ENCODE measurements at regions not wholly inside any gene's neighbourhood (a gene's known extent, or its start where the extent isn't known, plus 50 kb on each side); places are given as distances from the start of the nearest gene placed in this dataset.

GRCh38 chr10:60666221-60666620 lies 112.1 kb upstream of the CDK1 start:
- no peak for DNase-seq (ENCODE audit: low read depth, low spot score)

GRCh38 chr10:60664859-60665258 lies 113.4 kb upstream of the CDK1 start:
- no peak for DNase-seq (ENCODE audit: low read depth, low spot score)

DNA sequence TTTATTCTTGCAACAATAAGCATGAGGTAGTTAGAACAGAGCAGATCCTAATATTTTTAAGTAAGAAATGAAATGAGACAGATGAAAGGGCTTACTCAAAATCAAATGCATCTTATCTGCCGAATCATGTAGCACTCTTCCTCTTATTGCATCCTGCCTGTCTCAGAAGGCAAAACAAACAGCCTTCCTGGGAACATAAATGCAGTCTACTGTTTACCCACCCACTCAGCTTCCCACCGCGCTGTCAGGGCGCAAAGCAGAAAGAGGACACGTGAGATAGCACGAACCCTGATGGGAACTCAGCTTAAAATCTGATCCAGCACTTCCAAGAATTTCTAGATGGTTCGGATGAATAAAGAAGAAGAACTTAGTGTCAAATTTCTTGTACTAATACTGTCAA lies 114.4 kb upstream of the CDK1 start:
- DNase-seq (ENCODE audit: low read depth, low spot score): no peak

DNA sequence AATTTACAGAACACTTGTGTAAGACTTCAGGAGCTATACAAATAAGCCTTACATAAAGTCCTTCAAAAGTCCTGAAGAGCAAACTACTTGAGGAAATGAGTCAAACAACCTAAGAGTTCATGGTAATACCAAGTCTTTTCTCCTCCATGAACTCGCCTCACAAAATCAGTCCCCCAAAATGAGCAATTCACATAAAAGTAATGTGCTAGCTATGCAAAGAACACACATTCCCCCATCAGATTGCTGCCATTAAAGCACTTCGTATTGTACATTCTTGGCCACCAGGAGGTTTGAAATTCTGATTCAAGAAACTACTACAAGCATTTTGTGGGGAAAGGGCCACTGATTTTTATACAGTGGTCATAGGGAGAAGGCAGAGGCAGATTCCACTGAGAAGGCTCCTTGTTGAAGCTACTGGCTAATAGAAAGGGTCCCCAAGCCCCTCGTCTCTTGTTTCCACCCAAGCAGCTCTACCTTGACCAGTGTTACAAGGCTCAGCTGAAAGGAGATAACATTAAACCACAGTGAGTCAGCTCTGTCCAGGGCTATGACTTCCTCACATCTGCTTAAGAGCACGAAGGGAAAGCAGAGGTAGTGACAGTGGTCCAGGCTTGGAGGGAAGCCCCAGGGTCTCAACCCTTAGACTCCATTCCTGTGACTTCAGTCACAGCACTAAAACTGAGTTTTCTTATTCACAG lies 115.2 kb upstream of the CDK1 start:
- DNase-seq (ENCODE audit: low read depth, low spot score): no peak

GRCh38 chr10:60661637-60662036 lies 116.6 kb upstream of the CDK1 start:
- no peak for DNase-seq (ENCODE audit: low read depth, low spot score)

DNA sequence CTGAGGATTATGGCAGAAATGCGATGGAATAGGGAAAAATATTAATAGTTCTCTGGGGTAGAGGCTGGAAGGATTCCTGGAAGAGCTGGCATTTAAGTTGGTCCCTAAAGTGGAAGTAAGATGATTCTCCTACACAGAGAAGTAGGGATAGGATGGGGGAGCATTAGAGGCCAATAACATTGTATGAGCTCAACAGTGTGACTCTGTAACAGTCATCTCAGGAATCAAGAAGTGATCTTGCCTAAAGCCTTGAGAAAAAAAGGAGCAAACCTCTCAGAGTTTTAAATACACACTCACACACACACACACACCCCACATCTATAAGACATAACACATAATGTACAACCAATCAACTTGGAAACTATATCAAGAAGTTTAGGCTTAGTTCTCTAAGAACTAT lies 117.7 kb upstream of the CDK1 start:
- no peak for DNase-seq (ENCODE audit: low read depth, low spot score)

DNA sequence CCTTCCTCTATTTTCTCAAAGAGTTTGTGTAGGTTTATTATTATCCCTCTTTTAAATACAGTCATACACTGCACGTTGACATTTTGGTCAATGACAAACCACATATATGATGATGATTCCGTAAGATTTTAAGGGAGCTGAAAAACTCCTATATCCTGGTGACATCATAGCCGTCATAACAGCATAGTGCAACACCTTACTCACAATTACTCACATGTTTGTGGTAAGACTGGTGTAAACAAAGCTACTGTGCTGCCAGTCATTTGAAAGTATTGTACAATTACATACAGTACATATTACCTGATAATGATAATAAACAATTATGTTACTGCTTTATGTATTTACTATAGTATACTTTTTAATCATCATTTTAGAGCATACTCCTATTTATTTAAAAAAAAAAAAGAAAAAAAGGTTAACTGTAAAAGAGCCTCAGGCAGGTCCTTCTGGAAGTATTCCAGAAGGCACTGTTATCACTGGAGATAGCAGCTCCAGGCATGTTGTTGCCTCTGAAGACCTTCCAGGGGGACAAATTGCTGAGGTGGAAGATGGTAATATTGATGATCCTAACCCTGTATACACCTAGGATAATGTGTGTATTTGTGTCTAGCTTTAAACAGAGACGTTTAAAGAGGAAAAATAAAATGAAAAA lies 123.3 kb upstream of the CDK1 start:
- DNase-seq (ENCODE audit: low read depth, low spot score): no peak

DNA sequence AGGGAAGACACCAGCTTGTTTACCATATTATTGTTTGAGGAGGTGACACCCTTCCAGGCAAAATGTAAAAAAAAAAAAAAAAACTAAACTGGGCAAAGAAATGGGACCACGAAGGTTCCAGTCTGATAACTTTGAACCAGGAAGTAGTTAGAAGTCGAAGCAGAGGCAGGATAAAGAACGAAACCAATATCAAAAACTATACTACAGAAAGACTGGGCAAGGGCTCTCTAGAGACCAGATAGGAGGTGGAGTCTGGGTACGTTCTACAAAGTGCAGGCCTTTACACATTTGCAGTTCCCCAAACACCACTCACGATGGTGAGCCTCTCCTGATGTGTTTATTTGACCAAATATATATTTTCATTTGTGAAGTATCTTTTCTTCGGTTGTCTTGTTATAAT lies 125.7 kb upstream of the CDK1 start:
- DNase-seq (ENCODE audit: low read depth, low spot score): no peak

- DNase-seq (ENCODE audit: low read depth, low spot score): no peak
These were observed 127.9 kb upstream of the CDK1 start for GRCh38 chr10:60650378-60650800.

DNA sequence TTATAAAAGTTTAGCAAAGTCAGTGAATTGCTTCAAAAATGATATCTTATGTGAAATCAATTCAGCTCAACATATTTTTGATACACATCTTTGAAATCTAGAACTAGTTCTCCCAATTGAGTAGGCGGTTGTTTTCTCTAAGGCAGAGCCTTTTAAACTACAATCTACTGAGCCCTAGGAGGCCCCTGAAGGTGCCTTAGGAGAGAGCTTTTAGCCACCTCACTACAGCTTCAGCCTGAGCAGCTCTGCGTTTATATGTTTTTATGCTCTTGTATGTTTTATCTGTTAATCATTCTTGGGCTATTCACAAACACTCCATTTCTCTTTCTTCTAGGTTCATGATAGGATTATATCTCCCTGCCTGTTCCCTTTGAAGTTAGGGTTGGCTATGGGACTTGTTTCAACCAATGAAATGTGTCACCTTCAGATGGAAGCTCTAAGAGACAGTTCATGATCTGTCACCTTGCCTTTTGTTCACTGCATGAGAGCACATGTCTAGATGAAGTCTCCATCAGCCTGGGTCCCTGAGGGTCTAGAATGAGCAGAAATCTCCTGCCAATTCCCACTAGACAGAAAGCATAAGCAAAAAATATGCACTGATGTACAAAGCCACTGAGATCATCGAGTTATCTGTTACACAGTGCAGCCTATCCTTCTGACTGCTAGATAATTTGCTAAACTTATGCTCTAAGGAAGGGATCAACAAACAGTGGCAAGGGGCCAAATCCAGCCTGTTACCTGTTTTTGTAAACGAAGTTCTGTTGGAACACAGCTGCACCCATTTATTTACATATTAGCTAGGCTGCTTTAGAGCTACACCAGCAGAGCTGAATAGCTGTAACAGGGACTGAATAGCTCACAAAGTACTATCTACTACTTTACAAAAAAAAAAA lies 128.5 kb upstream of the CDK1 start:
- DNase-seq (ENCODE audit: low read depth, low spot score): no peak

- no peak for DNase-seq (ENCODE audit: low read depth, low spot score)
These were observed 129.5 kb upstream of the CDK1 start for GRCh38 chr10:60648761-60649160.

DNA sequence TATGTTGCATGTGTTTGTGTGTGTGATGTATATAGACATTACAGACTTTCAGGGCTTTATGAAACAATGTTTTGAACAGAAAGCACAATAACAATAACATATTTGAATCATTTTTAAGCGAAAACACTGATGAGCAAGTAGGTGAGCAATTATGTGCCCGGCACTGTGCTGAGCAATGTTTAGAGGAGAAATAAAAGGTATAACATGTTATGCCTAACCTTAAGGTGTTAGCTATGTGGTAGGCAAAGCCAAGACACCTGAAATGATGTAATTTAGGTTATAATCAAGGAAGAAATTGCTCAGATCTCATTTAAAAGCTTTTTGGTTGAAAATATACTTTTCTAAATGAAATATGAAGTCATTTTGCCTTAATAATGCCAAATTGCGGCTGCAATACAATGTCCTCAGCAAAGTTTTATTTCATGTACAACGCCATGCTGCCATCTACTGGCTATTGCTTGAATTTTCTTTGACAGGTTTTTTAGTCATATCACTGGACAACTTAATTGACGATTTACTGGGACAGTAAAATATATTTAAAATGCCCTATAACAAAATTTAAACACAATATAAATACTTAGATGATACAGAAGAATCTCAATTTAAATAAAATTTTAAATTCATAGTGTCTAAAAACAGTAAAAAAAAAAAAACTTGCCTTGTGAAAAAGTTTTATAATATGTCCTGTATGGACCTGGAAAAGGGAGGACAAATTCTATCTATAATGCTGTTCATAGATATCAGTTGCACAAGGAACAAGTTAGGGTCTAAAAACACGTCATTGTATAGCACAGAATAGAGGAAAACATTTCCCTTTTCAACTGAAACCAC lies 131.1 kb upstream of the CDK1 start:
- peak; percentile 22 for DNase-seq (ENCODE audit: low read depth, low spot score)

DNA sequence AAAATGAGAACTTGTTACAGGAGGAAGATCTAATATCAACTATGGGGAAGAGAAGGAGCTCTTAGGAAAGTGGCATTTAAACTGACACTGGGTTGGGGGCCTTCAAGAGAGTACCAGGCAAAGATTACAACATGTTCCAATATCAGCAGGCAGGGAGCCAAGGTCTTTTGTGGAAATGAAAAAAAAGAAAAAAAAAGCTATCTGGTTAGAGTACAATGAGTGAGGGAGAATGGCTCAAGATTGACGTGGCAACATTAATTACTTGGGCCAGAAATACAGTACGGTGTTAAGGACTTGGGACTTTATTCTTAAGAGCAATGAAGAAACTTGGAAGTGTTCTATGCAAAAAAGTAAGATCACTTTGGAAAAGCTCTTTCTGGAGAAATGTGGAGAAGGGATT lies 132.3 kb upstream of the CDK1 start:
- no peak for DNase-seq (ENCODE audit: low read depth, low spot score)

DNA sequence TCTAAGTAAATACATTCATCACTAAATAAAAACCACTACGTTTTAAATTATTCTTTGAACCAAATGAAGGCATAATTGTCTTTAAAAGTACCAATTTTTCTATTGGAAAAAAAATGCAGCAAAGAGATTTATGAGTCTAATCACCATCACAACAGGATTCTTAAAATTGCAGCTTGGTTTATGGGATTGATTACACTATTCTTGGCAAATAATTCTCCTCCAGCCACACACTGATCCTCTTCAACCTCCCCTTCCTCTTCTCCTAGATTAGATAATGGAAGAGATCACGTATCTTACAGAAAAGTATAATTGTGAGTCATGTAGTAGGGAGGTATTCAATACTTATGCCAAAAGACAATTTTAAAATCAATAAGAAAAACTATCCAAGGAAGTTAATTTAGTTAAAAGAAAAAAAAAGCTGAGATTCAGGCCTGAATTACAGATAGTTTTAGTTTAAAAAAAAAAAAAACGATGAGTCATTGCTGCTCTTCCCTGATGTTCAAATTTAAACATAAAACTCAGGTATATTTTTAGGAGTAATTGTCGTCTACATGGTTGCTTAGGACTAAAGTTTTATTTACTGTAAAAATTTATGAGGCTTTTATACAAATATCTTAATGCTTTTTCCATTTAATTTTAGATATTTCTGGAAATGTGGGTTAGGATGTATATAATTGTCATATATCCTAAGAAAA lies 133.7 kb upstream of the CDK1 start:
- no peak for DNase-seq (ENCODE audit: low read depth, low spot score)

DNA sequence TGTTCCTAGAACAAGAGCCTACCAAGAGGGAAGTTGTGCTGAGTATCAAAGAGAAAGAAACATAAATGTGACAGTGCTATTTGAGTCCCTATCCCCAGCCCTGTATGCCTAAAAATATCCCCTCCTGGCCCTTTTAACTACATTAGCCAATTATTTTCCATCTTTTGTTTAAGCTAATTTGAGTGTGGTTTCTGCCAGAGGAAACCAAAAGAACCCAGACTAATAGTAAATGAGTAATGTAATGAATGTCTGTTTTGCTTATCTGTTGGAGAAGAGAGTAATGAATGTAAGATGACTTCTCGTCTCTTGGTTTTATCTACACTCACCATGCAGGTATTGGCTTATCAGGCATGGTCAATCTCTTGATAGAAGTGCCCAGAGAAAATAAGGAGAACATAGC lies 134.4 kb upstream of the CDK1 start:
- DNase-seq (ENCODE audit: low read depth, low spot score): no peak

DNA sequence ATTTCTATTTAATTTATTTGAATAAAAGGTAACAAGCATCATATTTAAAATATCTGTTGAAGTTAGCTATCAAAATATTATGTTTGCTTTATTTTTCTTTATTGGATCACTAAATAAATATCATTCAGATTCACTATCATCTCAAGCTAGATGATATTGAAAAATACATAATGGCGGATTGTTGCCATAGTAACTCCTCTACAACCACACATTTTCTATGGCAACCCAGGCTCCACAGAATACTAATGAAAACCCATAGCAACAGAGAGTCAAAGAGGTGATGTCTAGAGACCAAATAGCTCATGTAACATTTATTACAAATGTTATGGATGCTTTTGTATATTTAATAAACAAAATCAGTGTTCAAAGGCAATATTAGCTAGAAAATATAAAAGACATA lies 148.9 kb upstream of the CDK1 start:
- DNase-seq (ENCODE audit: low read depth, low spot score): no peak

- no peak for DNase-seq (ENCODE audit: low read depth, low spot score)
These were observed 150.2 kb upstream of the CDK1 start for GRCh38 chr10:60627778-60628748.

- DNase-seq (ENCODE audit: low read depth, low spot score): no peak
These were observed 152.2 kb upstream of the CDK1 start for GRCh38 chr10:60626037-60626436.

GRCh38 chr10:60623627-60624026 lies 154.7 kb upstream of the CDK1 start:
- no peak for DNase-seq (ENCODE audit: low read depth, low spot score)

DNA sequence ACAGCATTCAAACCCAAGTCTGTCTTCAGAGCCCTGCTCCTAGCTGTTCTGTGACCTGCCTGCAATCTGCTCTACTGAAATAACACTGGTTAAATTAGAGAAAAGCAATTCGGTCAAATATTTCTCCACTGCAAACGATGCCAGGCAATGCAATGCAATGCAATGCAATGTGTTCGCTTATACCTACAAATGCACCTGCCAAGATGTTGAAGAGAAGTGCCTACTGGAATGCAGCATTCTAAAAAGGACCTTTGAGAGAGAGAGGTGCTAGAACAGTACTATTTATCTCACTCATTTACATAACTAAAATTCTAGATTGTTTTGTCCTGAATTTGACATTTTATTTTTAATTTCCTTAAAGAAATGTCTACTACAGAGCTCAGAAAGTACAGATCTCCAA lies 157.3 kb upstream of the CDK1 start:
- no peak for DNase-seq (ENCODE audit: low read depth, low spot score)

Data from activated CD4-positive, CD25-positive, alpha-beta regulatory T cell treated with anti-CD3 and anti-CD28 coated beads, Interleukin-2, amount 50 U/mL, for 16 hours (primary cell).